HepG2 (cell line): ENCODE measurements at regions not wholly inside any gene's neighbourhood (a gene's known extent, or its start where the extent isn't known, plus 50 kb on each side); places are given as distances from the start of the nearest gene placed in this dataset.

Experiments used
- ARID4A ChIP-seq: sonication (generic); formaldehyde crosslinking; IDR thresholded peaks from 2 replicates; pipeline ENCODE4 v1.5.0; 2020; ENCODE audit warnings: mild to moderate bottlenecking, missing genetic modification reagents, borderline replicate concordance
- BCL3 ChIP-seq: sonication (generic); formaldehyde crosslinking; IDR thresholded peaks from 2 replicates; pipeline ENCODE4 v1.5.1; 2020; ENCODE audit warnings: mild to moderate bottlenecking, missing genetic modification reagents, moderate library complexity
- CBFB ChIP-seq: sonication (generic); formaldehyde crosslinking; IDR thresholded peaks from 2 replicates; pipeline ENCODE4 v1.4.0; 2020; ENCODE audit warnings: missing genetic modification reagents
- HCFC1 ChIP-seq: fragments of 150-350 bp; IDR thresholded peaks from 2 replicates; pipeline ENCODE4 v1.6.1; 2014; ENCODE audit warnings: low read depth, low read length
- HOXA9 ChIP-seq: sonication (generic); formaldehyde crosslinking; IDR thresholded peaks from 2 replicates; pipeline ENCODE4 v1.8.1; 2022; ENCODE audit warnings: missing genetic modification reagents, mild to moderate bottlenecking, moderate library complexity, borderline replicate concordance
- IRX3 ChIP-seq: sonication (generic); formaldehyde crosslinking; IDR thresholded peaks from 2 replicates; pipeline ENCODE4 v1.8.1; 2023; ENCODE audit warnings: mild to moderate bottlenecking, low read depth, missing genetic modification reagents, borderline replicate concordance
- NFKB2 ChIP-seq: sonication (generic); formaldehyde crosslinking; IDR thresholded peaks from 2 replicates; pipeline ENCODE4 v1.4.0; 2020; ENCODE audit warnings: missing genetic modification reagents, borderline replicate concordance
- RARA ChIP-seq: IDR thresholded peaks from 2 replicates; pipeline ENCODE4 v1.6.1; 2016; ENCODE audit warnings: missing genetic modification reagents, missing compliant biosample characterization
- SIN3A ChIP-seq: IDR thresholded peaks from 2 replicates; pipeline ENCODE4 v1.6.1; 2011; ENCODE audit warnings: low read depth, mild to moderate bottlenecking, control low read depth, low read length, borderline replicate concordance
- TEF ChIP-seq: sonication (generic); formaldehyde crosslinking; IDR thresholded peaks from 2 replicates; pipeline ENCODE4 v1.5.0; 2020; ENCODE audit warnings: missing genetic modification reagents
- TRIM22 ChIP-seq: fragments of 450-650 bp; IDR thresholded peaks from 2 replicates; pipeline ENCODE4 v1.6.1; 2017
- ZNF136 ChIP-seq: sonication (generic); formaldehyde crosslinking; IDR thresholded peaks from 2 replicates; pipeline ENCODE4 v1.8.1; 2022; ENCODE audit warnings: low read depth, mild to moderate bottlenecking, moderate library complexity, missing genetic modification reagents
- ZNF235 ChIP-seq: sonication (generic); formaldehyde crosslinking; IDR thresholded peaks from 2 replicates; pipeline ENCODE4 v1.8.1; 2023; ENCODE audit warnings: mild to moderate bottlenecking, missing genetic modification reagents, borderline replicate concordance
- ZNF431 ChIP-seq: sonication (generic); formaldehyde crosslinking; IDR thresholded peaks from 2 replicates; pipeline ENCODE4 v1.9.0; 2022; ENCODE audit warnings: missing genetic modification reagents, low read depth, mild to moderate bottlenecking, borderline replicate concordance
- ZNF615 ChIP-seq: sonication (generic); formaldehyde crosslinking; IDR thresholded peaks from 2 replicates; pipeline ENCODE4 v1.5.0; 2020; ENCODE audit warnings: mild to moderate bottlenecking, missing genetic modification reagents, borderline replicate concordance
- ZNF629 ChIP-seq: sonication (generic); formaldehyde crosslinking; conservative IDR thresholded peaks from 2 replicates; pipeline ENCODE4 v1.5.0; 2020; ENCODE audit warnings: missing genetic modification reagents
- ZNF775 ChIP-seq: sonication (generic); formaldehyde crosslinking; IDR thresholded peaks from 2 replicates; pipeline ENCODE4 v1.4.0; 2020; ENCODE audit warnings: missing genetic modification reagents, mild to moderate bottlenecking, moderate library complexity, borderline replicate concordance
- ZZZ3 ChIP-seq: sonication (generic); formaldehyde crosslinking; IDR thresholded peaks from 2 replicates; pipeline ENCODE4 v1.4.0; 2020; ENCODE audit warnings: missing genetic modification reagents, mild to moderate bottlenecking, borderline replicate concordance

GRCh38 chrX:38919853-38920528 is 118.7 kb downstream of the MID1IP1 start (continued):
- TF ChIP-seq ARID4A (CRISPR knock-in tag) (no peak), BCL3 (no peak), ZNF629 (CRISPR knock-in tag) (no peak), ZNF775 (CRISPR knock-in tag) (no peak), TEF (CRISPR knock-in tag) (no peak), ZZZ3 (CRISPR knock-in tag) (no peak), NFKB2 (CRISPR knock-in tag) (no peak), IRX3 (no peak), ZNF235 (CRISPR knock-in tag) (no peak), CBFB (CRISPR knock-in tag) (no peak), HOXA9 (CRISPR knock-in tag) (no peak), ZNF136 (CRISPR knock-in tag) (no peak), ZNF431 (CRISPR knock-in tag) (no peak), RARA (CRISPR knock-in tag) (peak; percentile 21; the same call in 1 of the 2 replicates), TRIM22 (no peak), SIN3A (no peak), HCFC1 (no peak), ZNF615 (CRISPR knock-in tag) (no peak)
